Esophagus muscularis mucosa (tissue), 4 donors: ENCODE measurements at regions not wholly inside any gene's neighbourhood (a gene's known extent, or its start where the extent isn't known, plus 50 kb on each side); places are given as distances from the start of the nearest gene placed in this dataset.

Experiments used
- EP300 ChIP-seq: sonication (generic); formaldehyde crosslinking; IDR thresholded peaks from one replicate; pipeline ENCODE4 v1.6.1; 2017; ENCODE audit warnings: antibody characterized with exemption
- POLR2A ChIP-seq: fragments of 450-650 bp; IDR thresholded peaks from one replicate; pipeline ENCODE4 v1.6.1; 2017; ENCODE audit warnings: antibody characterized with exemption, moderate library complexity, mild to moderate bottlenecking, low read depth
- POLR2AphosphoS5 ChIP-seq, 2 donors: sonication (generic); formaldehyde crosslinking; IDR thresholded peaks; one replicate each; pipeline ENCODE4 v1.6.1; 2017; ENCODE audit warnings: antibody characterized with exemption in 2 of 2
- TF ChIP-seq, protein P1 (sequence below), 3 experiments: fragments of 200-600 bp in 2 of 3; fragments of 450-650 bp in 1 of 3; sonication (generic) in 2 of 3; IDR thresholded peaks; one replicate each; pipeline ENCODE4 v1.5.1; 2017 to 2019; ENCODE audit warnings: antibody characterized with exemption in 3 of 3, mild to moderate bottlenecking in 2 of 3, moderate library complexity in 1 of 3

DNA sequence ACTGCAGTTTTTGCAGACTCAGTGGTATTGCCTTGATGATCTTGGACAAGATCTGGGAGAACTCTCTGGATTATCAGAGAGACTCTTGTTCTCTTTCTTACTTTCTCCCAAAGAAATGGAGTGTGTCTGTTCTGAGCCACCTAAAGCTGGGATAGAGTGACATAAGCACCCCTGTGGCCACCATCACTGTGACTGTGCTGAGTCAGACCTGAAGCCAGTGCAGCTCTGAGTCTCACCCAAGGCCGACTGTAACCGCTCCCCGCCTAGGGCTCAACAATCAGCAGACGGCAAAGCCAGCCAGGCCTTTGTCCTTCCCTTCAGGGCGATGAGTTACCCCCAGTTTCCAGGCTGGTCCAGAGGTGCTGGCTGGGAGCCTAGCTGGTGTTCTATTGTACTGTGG is 795.6 kb downstream of the UQCRFS1 start:
- TF ChIP-seq, protein P1, sequence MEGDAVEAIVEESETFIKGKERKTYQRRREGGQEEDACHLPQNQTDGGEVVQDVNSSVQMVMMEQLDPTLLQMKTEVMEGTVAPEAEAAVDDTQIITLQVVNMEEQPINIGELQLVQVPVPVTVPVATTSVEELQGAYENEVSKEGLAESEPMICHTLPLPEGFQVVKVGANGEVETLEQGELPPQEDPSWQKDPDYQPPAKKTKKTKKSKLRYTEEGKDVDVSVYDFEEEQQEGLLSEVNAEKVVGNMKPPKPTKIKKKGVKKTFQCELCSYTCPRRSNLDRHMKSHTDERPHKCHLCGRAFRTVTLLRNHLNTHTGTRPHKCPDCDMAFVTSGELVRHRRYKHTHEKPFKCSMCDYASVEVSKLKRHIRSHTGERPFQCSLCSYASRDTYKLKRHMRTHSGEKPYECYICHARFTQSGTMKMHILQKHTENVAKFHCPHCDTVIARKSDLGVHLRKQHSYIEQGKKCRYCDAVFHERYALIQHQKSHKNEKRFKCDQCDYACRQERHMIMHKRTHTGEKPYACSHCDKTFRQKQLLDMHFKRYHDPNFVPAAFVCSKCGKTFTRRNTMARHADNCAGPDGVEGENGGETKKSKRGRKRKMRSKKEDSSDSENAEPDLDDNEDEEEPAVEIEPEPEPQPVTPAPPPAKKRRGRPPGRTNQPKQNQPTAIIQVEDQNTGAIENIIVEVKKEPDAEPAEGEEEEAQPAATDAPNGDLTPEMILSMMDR (IDR thresholded peaks at IDR 0.05), result no peak
- TF ChIP-seq POLR2AphosphoS5 (IDR thresholded peaks at IDR 0.05) (no peak), POLR2A (no peak), EP300 (no peak)
